DOHH2 (cell line): ENCODE measurements at regions not wholly inside any gene's neighbourhood (a gene's known extent, or its start where the extent isn't known, plus 50 kb on each side); places are given as distances from the start of the nearest gene placed in this dataset.

Source experiments
- EZH2phosphoT487 ChIP-seq: fragments of 200-600 bp; sonication (generic); IDR thresholded peaks from 2 replicates; pipeline ENCODE4 v1.6.1; 2017; ENCODE audit warnings: borderline replicate concordance, mild to moderate bottlenecking, antibody characterized with exemption, low read length, moderate library complexity, mixed read lengths
- TF ChIP-seq, protein P1 (sequence below): fragments of 200-600 bp; sonication (generic); IDR thresholded peaks from one replicate; pipeline ENCODE4 v1.5.1; 2014; ENCODE audit warnings: antibody characterized with exemption, mild to moderate bottlenecking, low read depth, low read length; ENCODE audit not compliant: poor library complexity, severe bottlenecking

DNA sequence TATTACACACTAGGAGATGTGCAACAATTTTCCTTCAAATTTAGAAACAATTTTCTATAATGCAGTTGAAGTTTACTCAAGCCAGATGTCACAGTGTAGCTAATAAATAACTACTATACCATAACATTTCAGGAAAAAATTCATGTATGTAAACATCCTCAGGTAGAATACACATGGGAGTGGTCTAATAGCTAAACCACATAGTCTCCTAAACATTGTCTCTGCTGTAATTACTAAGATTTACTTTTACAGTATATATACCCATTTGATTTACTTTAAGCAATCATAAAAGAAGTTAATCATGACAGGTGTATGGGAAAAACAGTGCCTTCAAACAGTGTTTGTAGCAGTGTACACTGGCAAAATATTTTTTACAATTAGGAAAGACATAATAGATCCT is 110.1 kb upstream of the GRM7 start:
- TF ChIP-seq, protein P1, sequence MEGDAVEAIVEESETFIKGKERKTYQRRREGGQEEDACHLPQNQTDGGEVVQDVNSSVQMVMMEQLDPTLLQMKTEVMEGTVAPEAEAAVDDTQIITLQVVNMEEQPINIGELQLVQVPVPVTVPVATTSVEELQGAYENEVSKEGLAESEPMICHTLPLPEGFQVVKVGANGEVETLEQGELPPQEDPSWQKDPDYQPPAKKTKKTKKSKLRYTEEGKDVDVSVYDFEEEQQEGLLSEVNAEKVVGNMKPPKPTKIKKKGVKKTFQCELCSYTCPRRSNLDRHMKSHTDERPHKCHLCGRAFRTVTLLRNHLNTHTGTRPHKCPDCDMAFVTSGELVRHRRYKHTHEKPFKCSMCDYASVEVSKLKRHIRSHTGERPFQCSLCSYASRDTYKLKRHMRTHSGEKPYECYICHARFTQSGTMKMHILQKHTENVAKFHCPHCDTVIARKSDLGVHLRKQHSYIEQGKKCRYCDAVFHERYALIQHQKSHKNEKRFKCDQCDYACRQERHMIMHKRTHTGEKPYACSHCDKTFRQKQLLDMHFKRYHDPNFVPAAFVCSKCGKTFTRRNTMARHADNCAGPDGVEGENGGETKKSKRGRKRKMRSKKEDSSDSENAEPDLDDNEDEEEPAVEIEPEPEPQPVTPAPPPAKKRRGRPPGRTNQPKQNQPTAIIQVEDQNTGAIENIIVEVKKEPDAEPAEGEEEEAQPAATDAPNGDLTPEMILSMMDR: no peak
- no peak for TF ChIP-seq EZH2phosphoT487
